ENCODE measurements at regions not wholly inside any gene's neighbourhood (a gene's known extent, or its start where the extent isn't known, plus 50 kb on each side); places are given as distances from the start of the nearest gene placed in this dataset.

GRCh38 chr9:99412606-99413005 is 190.5 kb downstream of the SEC61B start (continued):
- no peak for TF ChIP-seq ESRRA (CRISPR knock-in tag; IDR thresholded peaks at IDR 0.05; ENCODE audit: borderline replicate concordance)
- no peak for TF ChIP-seq NFYB (CRISPR knock-in tag; conservative IDR thresholded peaks at IDR 0.05; ENCODE audit: low read depth)

- TF ChIP-seq CTCF (IDR thresholded peaks at IDR 0.05) (no peak), ZNF532 (CRISPR knock-in tag; IDR thresholded peaks at IDR 0.05; ENCODE audit: borderline replicate concordance) (no peak), CDX4 (CRISPR knock-in tag; IDR thresholded peaks at IDR 0.05; ENCODE audit: borderline replicate concordance) (no peak), TCF7 (CRISPR knock-in tag; IDR thresholded peaks at IDR 0.05; ENCODE audit: low read depth) (no peak), ERG (CRISPR knock-in tag; IDR thresholded peaks at IDR 0.05) (no peak), USF1 (CRISPR knock-in tag; IDR thresholded peaks at IDR 0.05) (no peak), ZSCAN18 (CRISPR knock-in tag; IDR thresholded peaks at IDR 0.05) (no peak), NR1H2 (CRISPR knock-in tag; IDR thresholded peaks at IDR 0.05) (no peak), IRF2 (CRISPR knock-in tag; IDR thresholded peaks at IDR 0.05; ENCODE audit: borderline replicate concordance, low read depth) (no peak), ZNF317 (CRISPR knock-in tag; IDR thresholded peaks at IDR 0.05; ENCODE audit: borderline replicate concordance, low read depth) (no peak)
- TF ChIP-seq, protein P1, sequence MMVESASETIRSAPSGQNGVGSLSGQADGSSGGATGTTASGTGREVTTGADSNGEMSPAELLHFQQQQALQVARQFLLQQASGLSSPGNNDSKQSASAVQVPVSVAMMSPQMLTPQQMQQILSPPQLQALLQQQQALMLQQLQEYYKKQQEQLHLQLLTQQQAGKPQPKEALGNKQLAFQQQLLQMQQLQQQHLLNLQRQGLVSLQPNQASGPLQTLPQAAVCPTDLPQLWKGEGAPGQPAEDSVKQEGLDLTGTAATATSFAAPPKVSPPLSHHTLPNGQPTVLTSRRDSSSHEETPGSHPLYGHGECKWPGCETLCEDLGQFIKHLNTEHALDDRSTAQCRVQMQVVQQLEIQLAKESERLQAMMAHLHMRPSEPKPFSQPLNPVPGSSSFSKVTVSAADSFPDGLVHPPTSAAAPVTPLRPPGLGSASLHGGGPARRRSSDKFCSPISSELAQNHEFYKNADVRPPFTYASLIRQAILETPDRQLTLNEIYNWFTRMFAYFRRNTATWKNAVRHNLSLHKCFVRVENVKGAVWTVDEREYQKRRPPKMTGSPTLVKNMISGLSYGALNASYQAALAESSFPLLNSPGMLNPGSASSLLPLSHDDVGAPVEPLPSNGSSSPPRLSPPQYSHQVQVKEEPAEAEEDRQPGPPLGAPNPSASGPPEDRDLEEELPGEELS (CRISPR knock-in tag; IDR thresholded peaks at IDR 0.05) = no peak
- TF ChIP-seq, protein P2, sequence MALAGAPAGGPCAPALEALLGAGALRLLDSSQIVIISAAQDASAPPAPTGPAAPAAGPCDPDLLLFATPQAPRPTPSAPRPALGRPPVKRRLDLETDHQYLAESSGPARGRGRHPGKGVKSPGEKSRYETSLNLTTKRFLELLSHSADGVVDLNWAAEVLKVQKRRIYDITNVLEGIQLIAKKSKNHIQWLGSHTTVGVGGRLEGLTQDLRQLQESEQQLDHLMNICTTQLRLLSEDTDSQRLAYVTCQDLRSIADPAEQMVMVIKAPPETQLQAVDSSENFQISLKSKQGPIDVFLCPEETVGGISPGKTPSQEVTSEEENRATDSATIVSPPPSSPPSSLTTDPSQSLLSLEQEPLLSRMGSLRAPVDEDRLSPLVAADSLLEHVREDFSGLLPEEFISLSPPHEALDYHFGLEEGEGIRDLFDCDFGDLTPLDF (CRISPR knock-in tag; IDR thresholded peaks at IDR 0.05) = no peak
- TF ChIP-seq, protein P3, sequence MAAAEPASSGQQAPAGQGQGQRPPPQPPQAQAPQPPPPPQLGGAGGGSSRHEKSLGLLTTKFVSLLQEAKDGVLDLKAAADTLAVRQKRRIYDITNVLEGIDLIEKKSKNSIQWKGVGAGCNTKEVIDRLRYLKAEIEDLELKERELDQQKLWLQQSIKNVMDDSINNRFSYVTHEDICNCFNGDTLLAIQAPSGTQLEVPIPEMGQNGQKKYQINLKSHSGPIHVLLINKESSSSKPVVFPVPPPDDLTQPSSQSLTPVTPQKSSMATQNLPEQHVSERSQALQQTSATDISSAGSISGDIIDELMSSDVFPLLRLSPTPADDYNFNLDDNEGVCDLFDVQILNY (CRISPR knock-in tag; IDR thresholded peaks at IDR 0.05) = no peak
- no peaks in the 10 kb centered on the region for H3K36me3 Mint-ChIP-seq
These were observed 192.2 kb downstream of the SEC61B start for GRCh38 chr9:99414321-99414720.

More at GRCh38 chr9:99414321-99414720, 192.2 kb downstream of the SEC61B start:
- ATAC-seq = no peak
- ChIA-PET POLR2A (no interaction called here), CTCF (no interaction called here)
- H3K27ac Mint-ChIP-seq = no peak overlapping the region
- peaks cover 28% of the 10 kb centered on the region for H3K4me1 Mint-ChIP-seq
- no peak for DNase-seq (ENCODE audit: low spot score)
- H3K9me3 Mint-ChIP-seq = peaks cover 12% of the 10 kb centered on the region; the same call in 1 of the 2 replicates
- H3K4me3 Mint-ChIP-seq = no peak overlapping the region
- no peaks in the 10 kb centered on the region for H3K27me3 Mint-ChIP-seq (ENCODE audit: low read depth)

Measured in WTC11 (cell line).